Trophoblast cell (in vitro differentiated cells and primary cell): ENCODE measurements at regions not wholly inside any gene's neighbourhood (a gene's known extent, or its start where the extent isn't known, plus 50 kb on each side); places are given as distances from the start of the nearest gene placed in this dataset.

Source experiments
- DNase-seq, 2 donors: peaks; one replicate each; pipeline ENCODE4 v3.0.0-alpha.2; 2016
- H2AFZ ChIP-seq: 2 replicates; pipeline ENCODE4 v1.6.1; 2013; ENCODE audit warnings: low read length, moderate library complexity, mild to moderate bottlenecking; ENCODE audit not compliant: insufficient read depth, poor library complexity
- H2AK5ac ChIP-seq: 2 replicates; pipeline ENCODE4 v1.6.1; 2013; ENCODE audit warnings: mild to moderate bottlenecking, low read length
- H2BK120ac ChIP-seq: 2 replicates; pipeline ENCODE4 v1.6.1; 2013; ENCODE audit warnings: low read length, mild to moderate bottlenecking, moderate library complexity; ENCODE audit not compliant: insufficient read depth, poor library complexity
- H2BK12ac ChIP-seq: 2 replicates; pipeline ENCODE4 v1.6.1; 2013; ENCODE audit warnings: mild to moderate bottlenecking, low read length, moderate library complexity
- H2BK5ac ChIP-seq: 2 replicates; pipeline ENCODE4 v1.6.1; 2013; ENCODE audit warnings: low read length, low read depth, moderate library complexity, mild to moderate bottlenecking; ENCODE audit not compliant: poor library complexity
- H3K14ac ChIP-seq: 2 replicates; pipeline ENCODE4 v1.6.1; 2013; ENCODE audit warnings: mild to moderate bottlenecking, low read length
- H3K18ac ChIP-seq: 2 replicates; pipeline ENCODE4 v1.6.1; 2013; ENCODE audit warnings: mild to moderate bottlenecking, low read length
- H3K23ac ChIP-seq: 2 replicates; pipeline ENCODE4 v1.6.1; 2013; ENCODE audit warnings: low read length
- H3K27ac ChIP-seq: 2 replicates; pipeline ENCODE4 v1.5.1; 2013; ENCODE audit warnings: low read depth, mild to moderate bottlenecking, inconsistent platforms, low read length, moderate library complexity
- H3K27me3 ChIP-seq: 2 replicates; pipeline ENCODE4 v1.6.1; 2013; ENCODE audit warnings: inconsistent platforms, mild to moderate bottlenecking, low read length, moderate library complexity; ENCODE audit not compliant: insufficient read depth
- H3K36me3 ChIP-seq, 2 experiments: 1 replicate in 1 of 2; 2 replicates in 1 of 2; pipeline ENCODE4 v1.6.1; 2013; ENCODE audit warnings: low read length in 2 of 2, mild to moderate bottlenecking in 2 of 2, moderate library complexity in 1 of 2; ENCODE audit not compliant: insufficient read depth in 2 of 2, control insufficient read depth in 1 of 2
- H3K4ac ChIP-seq: 2 replicates; pipeline ENCODE4 v1.6.1; 2013; ENCODE audit warnings: low read depth, mild to moderate bottlenecking, low read length, moderate library complexity
- H3K4me1 ChIP-seq, 2 experiments: 1 replicate in 1 of 2; 2 replicates in 1 of 2; pipeline ENCODE4 v1.6.1; 2013; ENCODE audit warnings: low read length in 2 of 2, mild to moderate bottlenecking in 2 of 2, moderate library complexity in 1 of 2; ENCODE audit not compliant: insufficient read depth in 2 of 2, control insufficient read depth in 1 of 2
- H3K4me2 ChIP-seq: 2 replicates; pipeline ENCODE4 v1.6.1; 2013; ENCODE audit warnings: inconsistent platforms, mild to moderate bottlenecking, low read length, moderate library complexity
- H3K4me3 ChIP-seq: 2 replicates; pipeline ENCODE4 v1.5.1; 2013; ENCODE audit warnings: mild to moderate bottlenecking, low read depth, low read length, inconsistent platforms
- H3K79me1 ChIP-seq: one replicate; pipeline ENCODE4 v1.6.1; 2013; ENCODE audit warnings: low read length
- H3K79me2 ChIP-seq: 2 replicates; pipeline ENCODE4 v1.6.1; 2013; ENCODE audit warnings: low read length, mild to moderate bottlenecking; ENCODE audit not compliant: control insufficient read depth, insufficient read depth, poor library complexity
- H3K9ac ChIP-seq: 2 replicates; pipeline ENCODE4 v1.6.1; 2013; ENCODE audit warnings: mild to moderate bottlenecking, low read length
- H3K9me3 ChIP-seq: 2 replicates; pipeline ENCODE4 v1.6.1; 2013; ENCODE audit warnings: low read depth, mild to moderate bottlenecking, control low read depth, inconsistent platforms, low read length; ENCODE audit not compliant: insufficient read depth
- H4K12ac ChIP-seq: 2 replicates; pipeline ENCODE4 v1.6.1; 2013; ENCODE audit warnings: low read depth, mild to moderate bottlenecking, low read length, moderate library complexity
- H4K8ac ChIP-seq: 2 replicates; pipeline ENCODE4 v1.6.1; 2013; ENCODE audit warnings: low read depth, mild to moderate bottlenecking, low read length, moderate library complexity
- H4K91ac ChIP-seq: one replicate; pipeline ENCODE4 v1.6.1; 2013; ENCODE audit warnings: low read depth, mild to moderate bottlenecking, low read length, moderate library complexity
- WGBS: extraction: QIAGEN DNeasy Blood & Tissue Kit; methylation state at CpG from one replicate; pipeline ENCODE4 v1.1.7; 2013; ENCODE audit warnings: missing lambda C conversion rate; ENCODE audit not compliant: insufficient read length, insufficient coverage; ENCODE audit errors: extremely low coverage; 5-methylcytosine and 5-hydroxymethylcytosine counted together

GRCh38 chr10:58965855-58966254, 210.6 kb upstream of the PHYHIPL start:
- no CpG with 5 or more reads among the region's 1 CpG for WGBS
- Histone ChIP-seq H3K9ac (no peak overlapping the region), H3K79me1 (no peaks in the 10 kb centered on the region), H3K4me2 (no peak overlapping the region), H4K12ac (no peak overlapping the region), H4K91ac (no peak overlapping the region), H3K4me3 (no peak overlapping the region), H3K36me3 (no peaks in the 10 kb centered on the region), H4K8ac (no peak overlapping the region), H2BK120ac (no peak overlapping the region), H3K27ac (no peak overlapping the region), H2AK5ac (no peak overlapping the region), H3K14ac (no peak overlapping the region), H3K4me1 (no peaks in the 10 kb centered on the region), H3K4ac (no peak overlapping the region), H3K18ac (no peak overlapping the region), H3K79me2 (no peaks in the 10 kb centered on the region), H2BK5ac (no peak overlapping the region), H2BK12ac (no peak overlapping the region), H2AFZ (no peak overlapping the region), H3K27me3 (no peaks in the 10 kb centered on the region), H3K23ac (no peak overlapping the region), H3K9me3 (no peaks in the 10 kb centered on the region)
- DNase-seq: no peak

GRCh38 chr10:58967551-58968388, 208.7 kb upstream of the PHYHIPL start:
- H3K4me1 ChIP-seq: no peaks in the 10 kb centered on the region
- H2BK120ac ChIP-seq: no peak overlapping the region
- H3K14ac ChIP-seq: no peak overlapping the region
- H4K12ac ChIP-seq: no peak overlapping the region
- H4K8ac ChIP-seq: no peak overlapping the region
- H3K4me2 ChIP-seq: no peak overlapping the region
- H4K91ac ChIP-seq: no peak overlapping the region
- no peaks in the 10 kb centered on the region for H3K27me3 ChIP-seq
- H2AFZ ChIP-seq: no peak overlapping the region
- H2BK5ac ChIP-seq: no peak overlapping the region
- H3K79me1 ChIP-seq: no peaks in the 10 kb centered on the region
- no peaks in the 10 kb centered on the region for H3K79me2 ChIP-seq
- no peak overlapping the region for H3K9ac ChIP-seq
- WGBS: no CpG with 5 or more reads among the region's 19 CpGs
- H3K9me3 ChIP-seq: no peaks in the 10 kb centered on the region
- no peak overlapping the region for H2BK12ac ChIP-seq
- H3K27ac ChIP-seq: no peak overlapping the region
- H2AK5ac ChIP-seq: no peak overlapping the region
- no peak overlapping the region for H3K4me3 ChIP-seq
- H3K4ac ChIP-seq: no peak overlapping the region
- no peaks in the 10 kb centered on the region for H3K36me3 ChIP-seq
- peak; percentile 25 to 46 for DNase-seq
- H3K18ac ChIP-seq: no peak overlapping the region
- H3K23ac ChIP-seq: no peak overlapping the region

GRCh38 chr10:58968389-58968755, 208.1 kb upstream of the PHYHIPL start:
- Histone ChIP-seq H4K91ac (no peak overlapping the region), H3K18ac (no peak overlapping the region), H3K79me2 (no peaks in the 10 kb centered on the region), H3K23ac (no peak overlapping the region), H3K14ac (no peak overlapping the region), H2BK5ac (no peak overlapping the region), H3K9me3 (no peaks in the 10 kb centered on the region), H4K8ac (no peak overlapping the region), H3K4me1 (no peaks in the 10 kb centered on the region), H2AFZ (no peak overlapping the region), H3K27me3 (no peaks in the 10 kb centered on the region), H3K4ac (no peak overlapping the region), H3K4me3 (no peak overlapping the region), H2BK120ac (no peak overlapping the region), H2BK12ac (no peak overlapping the region), H3K4me2 (no peak overlapping the region), H4K12ac (no peak overlapping the region), H3K9ac (no peak overlapping the region), H3K36me3 (no peaks in the 10 kb centered on the region), H2AK5ac (no peak overlapping the region), H3K27ac (no peak overlapping the region), H3K79me1 (no peaks in the 10 kb centered on the region)
- DNase-seq: no peak
- WGBS: no CpG with 5 or more reads among the region's 1 CpG

GRCh38 chr10:58969576-58969975, 206.9 kb upstream of the PHYHIPL start:
- WGBS: no CpG with 5 or more reads among the region's 1 CpG

More at GRCh38 chr10:58969576-58969975, 206.9 kb upstream of the PHYHIPL start:
- H2BK5ac ChIP-seq: no peak overlapping the region
- H3K4me1 ChIP-seq: no peaks in the 10 kb centered on the region
- H3K9me3 ChIP-seq: no peaks in the 10 kb centered on the region
- H3K79me1 ChIP-seq: no peaks in the 10 kb centered on the region
- no peaks in the 10 kb centered on the region for H3K27me3 ChIP-seq
- H4K12ac ChIP-seq: no peak overlapping the region
- no peak overlapping the region for H3K4me2 ChIP-seq
- DNase-seq: no peak
- H2AFZ ChIP-seq: no peak overlapping the region
- no peak overlapping the region for H3K4me3 ChIP-seq
- no peak overlapping the region for H4K8ac ChIP-seq
- H3K14ac ChIP-seq: no peak overlapping the region
- H2AK5ac ChIP-seq: no peak overlapping the region
- H3K27ac ChIP-seq: no peak overlapping the region
- H3K18ac ChIP-seq: no peak overlapping the region
- no peak overlapping the region for H3K9ac ChIP-seq
- no peaks in the 10 kb centered on the region for H3K79me2 ChIP-seq
- no peak overlapping the region for H3K4ac ChIP-seq
- no peak overlapping the region for H4K91ac ChIP-seq
- H2BK12ac ChIP-seq: no peak overlapping the region
- no peaks in the 10 kb centered on the region for H3K36me3 ChIP-seq
- H3K23ac ChIP-seq: no peak overlapping the region
- no peak overlapping the region for H2BK120ac ChIP-seq
